Epithelial cell of esophagus (primary cell): ENCODE measurements at regions not wholly inside any gene's neighbourhood (a gene's known extent, or its start where the extent isn't known, plus 50 kb on each side); places are given as distances from the start of the nearest gene placed in this dataset.
"Not testable (repeated sequence)": the region's sequence is repeated elsewhere in the genome, so short reads cannot be mapped to it uniquely, and the experiment has no call there.

Experiments
- DNase-seq: peaks from one replicate; pipeline ENCODE4 v3.0.0; 2010; ENCODE audit warnings: low read depth
- H3K4me3 ChIP-seq: 2 replicates; pipeline ENCODE4 v1.5.1; 2011; ENCODE audit warnings: mild to moderate bottlenecking, low read length, control low read depth
- CTCF ChIP-seq: IDR thresholded peaks from 2 replicates; pipeline ENCODE4 v1.5.1; 2011; ENCODE audit warnings: low read depth, mild to moderate bottlenecking, low read length, control low read depth, inconsistent platforms; ENCODE audit not compliant: insufficient read depth; ENCODE audit errors: missing control alignments

- not testable (repeated sequence) for DNase-seq, H3K4me3 ChIP-seq
These were observed 104.3 kb downstream of the MTPN start for GRCh38 chr7:135872861-135873260.

- no peak overlapping the region for H3K4me3 ChIP-seq
- TF ChIP-seq CTCF = no peak
- no peak for DNase-seq
These were observed 114.2 kb upstream of the FAM180A start for GRCh38 chr7:135862586-135863340.

- peak; percentile 38 for DNase-seq
- H3K4me3 ChIP-seq = no peak overlapping the region
- TF ChIP-seq CTCF = no peak
These were observed 110.9 kb upstream of the FAM180A start for GRCh38 chr7:135859538-135859937.

- no peak for TF ChIP-seq CTCF
- DNase-seq = no peak
- no peak overlapping the region for H3K4me3 ChIP-seq
These were observed 110.2 kb upstream of the FAM180A start for GRCh38 chr7:135858851-135859250.

- no peak overlapping the region for H3K4me3 ChIP-seq
- TF ChIP-seq CTCF = no peak
- no peak for DNase-seq
These were observed 109.8 kb upstream of the FAM180A start for GRCh38 chr7:135858379-135858778.

GRCh38 chr7:135857519-135858274, 109.1 kb upstream of the FAM180A start:
- H3K4me3 ChIP-seq = no peak overlapping the region
- DNase-seq = no peak
- no peak for TF ChIP-seq CTCF

- H3K4me3 ChIP-seq = no peak overlapping the region
- TF ChIP-seq CTCF = no peak
- peak; percentile 72 for DNase-seq
These were observed 107.9 kb upstream of the FAM180A start for GRCh38 chr7:135856356-135857144.
